ENCODE measurements at regions not wholly inside any gene's neighbourhood (a gene's known extent, or its start where the extent isn't known, plus 50 kb on each side); places are given as distances from the start of the nearest gene placed in this dataset.

DNA sequence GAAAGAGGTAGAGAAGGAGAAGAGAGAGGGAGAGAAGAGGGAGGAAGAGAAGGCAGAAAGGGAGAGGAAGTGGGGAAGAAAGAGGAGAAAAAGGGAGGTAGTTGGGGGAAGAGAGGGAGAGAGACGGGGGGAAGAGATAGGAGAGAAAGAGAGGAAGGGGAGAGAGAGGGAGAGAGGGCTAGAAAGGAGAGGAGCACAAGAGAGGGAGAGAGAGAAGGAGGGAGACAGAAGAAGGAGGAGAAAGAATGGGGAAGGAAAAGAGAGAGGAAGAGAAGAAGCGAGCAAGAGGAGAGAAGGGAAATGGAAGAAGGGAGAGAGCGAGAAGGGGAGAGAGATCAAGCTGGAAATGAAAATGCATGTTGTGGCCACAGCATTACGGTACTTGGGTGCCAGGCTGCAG lies 1368.4 kb upstream of the TMEM132C start:
- TF ChIP-seq, protein P1, sequence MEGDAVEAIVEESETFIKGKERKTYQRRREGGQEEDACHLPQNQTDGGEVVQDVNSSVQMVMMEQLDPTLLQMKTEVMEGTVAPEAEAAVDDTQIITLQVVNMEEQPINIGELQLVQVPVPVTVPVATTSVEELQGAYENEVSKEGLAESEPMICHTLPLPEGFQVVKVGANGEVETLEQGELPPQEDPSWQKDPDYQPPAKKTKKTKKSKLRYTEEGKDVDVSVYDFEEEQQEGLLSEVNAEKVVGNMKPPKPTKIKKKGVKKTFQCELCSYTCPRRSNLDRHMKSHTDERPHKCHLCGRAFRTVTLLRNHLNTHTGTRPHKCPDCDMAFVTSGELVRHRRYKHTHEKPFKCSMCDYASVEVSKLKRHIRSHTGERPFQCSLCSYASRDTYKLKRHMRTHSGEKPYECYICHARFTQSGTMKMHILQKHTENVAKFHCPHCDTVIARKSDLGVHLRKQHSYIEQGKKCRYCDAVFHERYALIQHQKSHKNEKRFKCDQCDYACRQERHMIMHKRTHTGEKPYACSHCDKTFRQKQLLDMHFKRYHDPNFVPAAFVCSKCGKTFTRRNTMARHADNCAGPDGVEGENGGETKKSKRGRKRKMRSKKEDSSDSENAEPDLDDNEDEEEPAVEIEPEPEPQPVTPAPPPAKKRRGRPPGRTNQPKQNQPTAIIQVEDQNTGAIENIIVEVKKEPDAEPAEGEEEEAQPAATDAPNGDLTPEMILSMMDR (conservative IDR thresholded peaks at IDR 0.05 in 1 of 2, IDR thresholded peaks at IDR 0.05 in 1 of 2; ENCODE audit: extremely low read depth in 1 of 2, insufficient read depth in 1 of 2, low read depth in 1 of 2, low read length in 2 of 2), result no peak
- no peak for TF ChIP-seq EZH2 (IDR thresholded peaks at IDR 0.05; ENCODE audit: borderline replicate concordance, low read length)

Measured in mammary epithelial cell (primary cell).